Left hindlimb (tissue), 1 donor: ENCODE measurements at regions not wholly inside any gene's neighbourhood (a gene's known extent, or its start where the extent isn't known, plus 50 kb on each side); places are given as distances from the start of the nearest gene placed in this dataset.

Source experiments
- DNase-seq: peaks from one replicate; pipeline ENCODE4 v3.0.0-alpha.2; 2018

DNA sequence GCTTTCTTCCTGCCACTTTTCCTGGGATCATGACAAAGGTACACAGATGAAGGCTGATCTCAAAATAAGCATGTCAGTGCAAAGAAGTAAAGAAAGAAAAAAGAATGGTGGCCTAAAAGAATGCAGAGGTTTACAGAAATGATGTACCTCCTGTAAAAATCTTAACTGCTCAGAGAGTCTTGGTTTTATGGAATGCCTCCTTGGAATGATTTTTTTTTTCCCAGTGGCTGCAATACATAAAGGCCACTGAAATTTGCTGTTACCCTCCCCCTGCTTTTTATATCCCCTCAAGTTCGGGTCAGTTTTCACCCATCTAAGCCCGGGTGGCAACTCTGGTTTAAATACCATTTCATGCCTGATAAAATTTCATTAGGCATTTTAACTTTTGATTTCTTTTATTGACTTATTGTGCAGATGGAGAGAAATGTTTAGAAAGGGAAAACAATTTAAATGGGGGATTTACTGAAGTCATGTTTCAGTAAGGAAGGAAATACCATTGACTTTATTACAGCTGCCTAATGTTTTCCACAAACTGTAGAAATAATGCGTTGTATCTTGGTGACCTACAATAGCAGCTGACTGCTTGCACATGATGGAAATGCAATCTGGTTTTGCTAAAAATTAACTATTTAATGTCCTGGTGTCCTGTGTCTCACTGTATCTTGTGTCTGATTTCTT is 102.5 kb downstream of the SAMD9 start:
- peak; percentile 32 for DNase-seq

DNA sequence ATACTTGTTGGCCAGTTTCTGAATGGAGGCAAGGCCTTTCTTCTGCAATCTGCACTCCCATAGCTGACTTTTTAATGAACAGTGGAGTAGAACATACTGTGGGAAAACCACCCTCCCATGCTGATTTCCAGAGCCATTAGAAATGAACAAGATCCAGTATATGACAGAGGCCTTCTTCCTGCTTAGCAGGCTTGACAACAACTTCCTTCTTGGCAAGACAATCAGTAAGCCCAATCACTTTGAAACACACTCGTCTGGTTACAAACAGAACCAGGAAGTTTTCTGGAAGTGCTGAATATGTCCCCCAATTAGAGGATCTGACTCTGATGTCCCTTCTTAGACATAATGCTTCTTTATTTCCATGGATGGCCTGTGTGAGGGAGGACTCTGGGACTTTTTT is 103.4 kb downstream of the SAMD9 start:
- no peak for DNase-seq

DNA sequence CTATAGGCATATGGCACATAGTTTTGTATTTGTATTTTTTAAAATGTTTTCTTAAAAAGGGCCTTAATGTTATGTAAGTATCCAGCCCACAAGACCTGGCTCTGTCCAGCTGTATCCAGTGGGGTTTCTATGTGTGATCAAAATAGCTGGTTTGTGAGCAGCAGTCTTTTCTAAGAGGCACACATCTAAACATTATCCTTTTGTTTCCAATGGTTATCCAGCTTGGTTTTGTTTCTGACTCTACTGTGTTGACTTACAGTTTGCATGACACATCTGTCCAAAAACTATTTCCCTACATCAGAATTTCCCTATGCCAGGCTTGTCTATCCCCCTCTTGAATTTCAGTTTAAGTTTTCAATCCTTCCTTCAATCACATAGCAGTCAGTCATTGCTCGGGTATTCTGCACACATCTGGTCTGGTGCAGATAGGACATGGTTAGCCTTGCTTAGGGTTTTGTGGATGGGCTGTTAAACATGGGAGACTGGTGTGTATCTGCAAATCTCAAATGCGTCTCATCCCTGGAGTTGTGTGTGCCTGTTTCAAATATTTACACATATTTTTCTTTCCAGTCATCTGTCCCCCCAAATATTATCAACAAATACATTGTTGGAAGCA is 104.2 kb downstream of the SAMD9 start:
- no peak for DNase-seq

DNA sequence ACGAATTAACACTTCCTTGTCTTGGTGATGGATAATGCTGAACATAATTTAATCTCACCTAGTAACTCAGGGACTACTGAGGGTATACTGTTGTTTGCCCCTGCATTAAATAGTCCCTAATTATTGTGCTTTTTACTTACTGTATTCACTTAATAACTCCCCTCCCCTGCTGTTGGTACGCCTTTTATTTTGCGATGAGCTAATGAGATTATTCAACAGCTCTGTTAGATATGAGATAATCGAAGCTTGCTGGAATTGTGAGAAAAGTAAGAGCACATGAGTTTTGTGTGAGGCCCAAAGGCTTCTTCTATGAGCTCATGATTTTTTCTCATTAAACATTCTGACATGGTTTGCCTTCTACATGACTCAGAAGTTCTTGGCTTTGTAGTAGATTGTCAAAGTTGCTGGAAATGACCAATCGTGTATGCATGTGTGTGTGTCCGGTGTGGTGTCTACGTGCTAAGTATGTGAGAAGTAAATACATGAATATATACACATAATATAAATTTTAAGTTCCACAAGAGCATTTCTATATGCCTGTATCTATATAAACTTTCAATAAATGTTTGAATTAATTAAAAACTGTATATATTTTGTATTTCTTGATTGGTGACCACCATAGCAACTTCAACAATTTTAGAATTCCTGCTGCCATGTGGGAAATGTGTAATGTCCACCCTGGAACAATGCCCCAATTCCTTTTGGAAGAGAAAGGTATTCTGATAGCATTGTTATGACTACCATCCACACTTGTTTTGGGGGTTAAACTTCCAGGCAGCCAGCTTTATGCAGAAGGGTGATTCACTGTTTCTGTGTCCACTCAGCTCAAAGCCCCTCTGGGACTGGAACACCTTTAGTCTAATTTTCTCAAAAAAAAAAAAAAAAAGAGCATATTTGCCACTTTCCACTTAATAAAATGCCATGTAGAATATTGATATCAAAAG is 106.2 kb downstream of the SAMD9 start:
- no peak for DNase-seq

DNA sequence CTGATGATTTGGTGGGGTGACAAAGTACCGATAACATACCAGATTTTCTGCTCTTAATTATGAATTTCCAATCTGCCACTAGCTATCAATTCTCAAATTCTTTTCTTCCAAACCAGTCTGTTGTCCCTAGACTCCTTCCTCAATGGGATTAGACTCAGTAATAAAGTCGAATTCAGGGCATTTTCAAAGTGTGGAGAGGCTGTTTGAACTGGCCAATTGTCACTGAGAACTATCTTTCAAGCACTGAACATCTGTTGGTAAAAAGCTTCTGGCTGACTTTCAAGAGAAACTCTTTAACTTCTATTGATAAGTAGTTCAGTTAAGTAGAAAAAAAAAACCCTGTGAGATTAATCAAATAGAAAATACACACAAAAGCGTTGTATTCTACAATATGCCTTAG is 108.9 kb downstream of the SAMD9 start:
- DNase-seq = no peak

DNA sequence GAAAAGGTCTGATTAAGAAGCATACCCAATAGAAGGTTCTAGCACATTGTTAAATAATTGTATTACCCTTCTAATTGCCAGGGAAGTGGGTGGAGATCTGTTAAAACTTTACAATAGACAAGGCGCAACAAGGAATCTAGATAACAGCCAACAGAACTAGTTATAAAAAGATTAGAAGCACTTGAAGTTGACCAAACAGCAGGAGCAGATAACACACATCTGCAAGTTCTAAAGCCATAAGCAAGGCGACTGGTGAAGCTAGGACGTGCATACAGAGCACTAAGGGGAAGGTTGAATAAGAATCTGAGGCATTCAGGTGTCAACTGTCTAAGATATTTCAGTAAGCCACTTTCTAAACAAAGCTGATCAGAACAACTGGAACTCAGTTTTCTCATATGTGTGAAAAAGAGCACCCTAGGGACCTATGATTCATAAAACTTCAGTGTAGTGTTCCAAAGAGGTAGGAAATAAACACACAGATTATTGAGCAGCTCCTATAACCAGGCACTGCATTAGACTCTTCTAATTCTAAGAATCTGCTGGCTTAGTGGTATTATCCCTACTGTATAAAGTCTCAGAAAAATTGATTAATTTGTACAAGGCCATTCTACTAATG is 111.2 kb downstream of the SAMD9 start:
- DNase-seq = no peak

DNA sequence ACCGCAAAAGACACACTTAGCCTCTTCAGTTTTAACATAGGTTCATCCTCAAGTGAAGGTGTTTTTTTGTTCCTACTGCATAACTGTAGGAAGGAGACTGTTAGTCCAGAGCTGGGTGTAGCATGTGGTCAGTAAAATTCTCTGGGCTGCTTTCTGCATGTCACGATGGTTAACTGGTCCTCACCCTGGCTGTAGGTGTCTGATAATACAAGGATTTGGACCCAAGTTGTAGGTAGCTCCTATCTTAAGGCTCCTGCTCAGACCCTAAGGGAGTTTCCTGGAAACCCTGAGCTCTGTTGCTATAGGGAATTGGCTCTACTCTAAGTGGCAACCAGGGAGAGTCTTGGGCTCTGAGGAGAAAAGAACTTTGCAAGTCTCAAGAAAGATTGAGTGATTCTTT is 112.9 kb downstream of the SAMD9 start:
- DNase-seq = no peak

DNA sequence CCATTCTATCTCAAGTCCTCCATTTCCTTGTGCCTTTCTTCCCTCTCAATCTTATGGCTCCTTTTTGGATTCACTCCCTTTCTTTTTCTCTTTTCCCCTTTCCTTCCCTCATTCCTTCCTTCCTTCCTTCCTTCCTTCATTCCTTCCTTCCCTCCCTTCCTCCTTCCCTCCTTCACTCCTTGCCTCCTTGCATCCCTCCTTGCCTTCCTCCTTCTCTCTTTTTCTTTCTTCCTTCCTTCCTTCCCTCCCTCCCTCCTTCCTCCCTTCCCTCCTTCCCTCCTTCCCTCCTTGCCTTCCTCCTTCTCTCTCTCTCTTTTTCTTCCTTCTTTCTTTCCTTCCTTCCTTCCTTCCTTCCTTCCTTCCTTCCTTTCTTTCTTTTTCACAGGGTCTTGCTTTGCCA is 120.1 kb downstream of the SAMD9 start:
- no peak for DNase-seq

DNA sequence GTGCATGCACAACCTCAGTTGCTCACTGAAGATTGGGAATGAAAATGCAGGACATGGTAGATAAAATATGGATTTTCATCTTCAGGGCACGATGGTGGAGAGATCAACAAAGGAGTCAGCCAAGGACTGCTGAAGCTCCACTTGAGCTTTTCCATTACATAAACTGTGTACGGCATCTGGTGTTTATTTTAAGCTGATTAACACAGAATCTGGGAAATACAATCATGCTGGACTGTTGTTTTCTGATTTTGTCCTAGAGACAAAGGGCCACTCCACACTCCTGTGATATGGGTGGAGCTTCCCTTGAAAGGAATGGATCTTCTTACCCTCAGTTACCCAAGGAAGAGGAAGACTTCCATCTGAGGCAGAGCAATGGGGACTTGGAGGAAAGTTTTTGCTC is 120.6 kb downstream of the SAMD9 start:
- DNase-seq = no peak

DNA sequence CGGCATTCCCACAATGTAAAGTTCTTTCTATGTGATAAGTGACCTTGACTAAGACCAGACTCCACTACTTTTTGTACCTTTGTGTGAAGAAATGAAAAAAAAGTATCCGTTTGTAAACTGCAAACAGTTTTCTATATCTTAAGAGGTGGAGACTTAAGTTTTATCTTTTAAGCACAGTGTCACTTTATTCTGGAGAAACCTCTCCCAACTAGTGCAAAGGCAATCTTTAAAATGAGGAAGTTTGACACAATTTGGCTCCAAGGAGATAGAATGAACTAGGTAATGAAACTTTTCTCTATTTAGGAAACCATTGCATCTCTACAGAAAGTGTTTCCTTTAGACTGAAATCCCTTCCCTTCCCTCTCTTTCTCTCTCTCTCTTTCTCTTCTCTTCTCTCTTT is 122.9 kb downstream of the SAMD9 start:
- DNase-seq = no peak

DNA sequence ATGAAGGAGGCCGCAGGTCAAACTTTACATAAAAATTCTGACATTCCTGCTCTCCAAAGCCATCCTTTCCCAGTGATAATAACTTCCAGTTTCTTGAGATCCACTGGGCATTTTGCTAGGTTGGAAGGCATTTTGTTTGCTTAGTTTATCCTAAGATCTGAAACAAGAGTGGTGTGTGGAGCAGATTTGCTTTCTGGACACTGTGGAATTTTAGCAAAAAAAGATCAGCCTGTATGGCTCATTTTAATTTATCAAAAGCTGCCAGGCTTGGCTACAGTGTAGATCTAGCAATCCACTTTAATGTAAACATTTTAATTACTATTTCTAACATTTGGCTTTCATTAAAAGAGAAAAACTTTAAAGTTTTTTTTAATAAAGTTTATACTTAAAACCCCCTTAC is 124.8 kb downstream of the SAMD9 start:
- no peak for DNase-seq

DNA sequence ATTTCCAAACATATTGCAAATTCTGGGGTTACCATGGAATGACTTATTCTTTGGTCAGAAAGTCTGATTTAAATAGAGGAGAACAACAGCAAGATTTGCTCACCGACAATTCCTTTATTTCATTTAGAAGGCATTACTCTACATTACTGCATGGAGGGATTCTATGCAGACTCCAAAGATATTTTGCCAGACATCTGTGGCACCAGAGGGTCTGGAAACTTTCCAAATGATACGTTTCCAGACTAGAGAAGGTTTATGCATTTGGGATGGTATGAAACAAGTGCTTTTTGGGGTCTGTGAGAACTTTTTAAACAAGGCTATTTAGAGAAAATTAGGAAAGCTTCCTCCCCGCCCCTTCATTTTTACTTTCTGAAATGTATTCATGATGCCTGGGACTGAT is 125.3 kb downstream of the SAMD9 start:
- DNase-seq = no peak

DNA sequence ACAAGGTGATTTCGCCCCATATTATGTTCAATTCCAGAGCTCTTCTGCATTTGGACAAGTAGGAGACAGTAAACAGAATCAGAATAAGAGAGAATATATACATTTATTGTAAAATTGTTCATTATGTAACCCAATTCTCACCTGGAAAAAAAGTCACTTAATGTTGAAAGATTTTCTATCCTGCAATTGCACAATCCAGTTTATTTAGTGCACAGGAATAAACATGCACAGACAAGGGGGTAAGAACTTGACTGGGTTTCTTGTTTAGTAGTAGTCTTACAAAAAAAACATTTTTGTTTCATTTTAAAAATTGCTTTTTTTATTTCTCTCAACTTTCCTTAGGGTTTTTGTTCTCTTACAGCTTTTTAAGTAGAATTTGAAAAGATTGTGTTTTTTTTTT is 126.6 kb downstream of the SAMD9 start:
- no peak for DNase-seq

DNA sequence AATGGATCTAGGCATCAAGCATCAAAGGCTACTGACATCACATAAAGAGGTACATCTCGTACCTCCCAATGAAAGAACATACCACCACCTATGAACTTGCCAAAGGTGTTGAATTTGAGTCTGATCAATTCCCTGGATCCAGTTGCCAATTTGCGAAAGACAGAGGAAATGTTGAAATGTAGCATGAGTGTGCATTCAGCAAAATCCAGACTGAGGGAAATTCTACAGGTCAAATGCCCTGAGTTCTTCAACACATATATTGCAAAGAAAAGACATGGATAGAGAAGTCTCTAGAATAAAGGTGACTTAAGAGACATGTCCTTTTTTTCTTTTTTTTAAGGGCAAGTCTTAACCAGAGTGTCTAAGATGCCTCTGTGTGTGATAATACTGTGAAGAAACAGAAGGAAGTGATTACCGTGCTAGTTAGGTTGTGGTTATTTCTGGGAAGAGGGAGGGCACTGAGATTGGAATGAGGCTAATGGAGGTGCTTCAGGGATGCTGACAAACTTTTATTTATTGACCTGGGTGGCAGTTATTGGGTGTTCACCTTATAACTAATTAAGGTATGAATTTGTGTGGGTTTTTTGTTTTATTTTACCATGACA is 128.7 kb downstream of the SAMD9 start:
- no peak for DNase-seq

DNA sequence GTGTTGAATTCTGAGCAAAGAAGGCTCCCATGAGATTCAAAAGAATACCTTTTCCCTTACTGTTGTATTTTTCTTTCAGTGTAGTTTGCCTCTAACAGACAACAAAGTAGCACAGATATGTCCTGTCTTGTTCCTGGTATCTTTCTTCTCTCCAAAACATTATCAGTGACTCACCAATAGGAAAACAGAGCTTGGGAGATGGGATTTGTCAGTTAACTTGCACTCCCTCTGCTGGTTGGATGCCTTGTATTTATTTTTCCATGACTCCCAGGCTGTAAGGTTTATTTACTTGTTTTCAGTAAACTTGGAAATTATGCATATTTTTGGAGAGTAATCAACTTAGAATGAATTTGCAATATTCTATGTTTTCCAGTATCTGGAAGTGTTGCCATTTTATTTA is 129.7 kb downstream of the SAMD9 start:
- no peak for DNase-seq

DNA sequence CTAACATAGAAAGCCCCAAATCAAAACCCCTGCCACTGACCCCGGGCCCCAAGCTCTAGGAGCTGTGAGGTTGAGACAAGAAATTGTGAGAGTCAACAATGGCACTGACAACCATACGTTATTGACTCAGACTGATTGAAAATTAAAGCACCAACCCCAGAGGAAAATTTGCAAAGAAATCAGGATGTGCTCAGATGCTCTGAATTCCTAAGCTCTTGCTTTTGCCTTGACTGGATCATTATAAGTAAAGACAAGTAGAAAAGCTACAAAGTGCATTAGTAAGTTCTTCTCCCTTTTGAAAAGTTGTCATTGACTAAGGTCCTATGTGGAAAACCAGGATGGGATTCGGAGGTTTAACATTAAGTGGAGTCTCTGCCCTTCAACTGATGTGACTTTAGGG is 130.2 kb downstream of the SAMD9 start:
- DNase-seq = no peak

DNA sequence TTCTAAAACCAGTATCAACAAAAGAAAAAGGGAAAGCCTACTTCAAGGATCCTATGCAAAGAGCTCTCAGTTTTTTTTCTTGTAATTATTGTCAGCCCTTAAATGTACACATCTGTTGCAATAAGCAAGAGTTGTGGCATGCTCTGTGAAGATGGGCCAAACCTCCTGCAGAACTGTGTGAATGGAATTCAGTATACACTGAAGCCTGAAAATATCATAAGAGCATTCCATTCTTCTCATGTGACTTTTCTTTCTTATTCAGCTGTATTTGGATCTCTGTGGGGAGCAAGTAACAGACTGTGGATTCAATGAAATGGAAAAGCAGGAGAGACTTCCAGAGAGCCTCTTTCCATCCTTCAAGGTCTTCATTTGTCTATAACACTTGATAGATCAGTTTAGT is 130.7 kb downstream of the SAMD9 start:
- DNase-seq = no peak

DNA sequence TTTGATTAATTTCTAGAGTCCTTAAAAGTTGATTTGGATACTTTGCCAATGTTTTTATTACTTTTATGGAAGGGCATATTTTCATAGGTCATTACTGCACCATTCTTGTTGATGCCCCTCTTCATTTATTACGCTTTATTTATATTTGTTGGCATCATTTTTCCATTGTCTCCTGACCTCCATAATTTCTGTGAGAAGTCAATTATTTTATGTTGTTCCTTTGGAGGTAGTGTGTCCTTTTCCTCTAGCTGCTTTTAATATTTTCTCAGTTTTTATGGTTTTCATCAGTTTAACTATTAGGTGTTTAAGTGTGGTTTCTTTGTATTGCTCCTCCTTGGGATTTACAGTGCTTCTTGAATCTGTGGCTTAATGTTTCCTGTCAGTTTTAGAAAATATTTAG is 134.9 kb downstream of the SAMD9 start:
- DNase-seq = no peak

DNA sequence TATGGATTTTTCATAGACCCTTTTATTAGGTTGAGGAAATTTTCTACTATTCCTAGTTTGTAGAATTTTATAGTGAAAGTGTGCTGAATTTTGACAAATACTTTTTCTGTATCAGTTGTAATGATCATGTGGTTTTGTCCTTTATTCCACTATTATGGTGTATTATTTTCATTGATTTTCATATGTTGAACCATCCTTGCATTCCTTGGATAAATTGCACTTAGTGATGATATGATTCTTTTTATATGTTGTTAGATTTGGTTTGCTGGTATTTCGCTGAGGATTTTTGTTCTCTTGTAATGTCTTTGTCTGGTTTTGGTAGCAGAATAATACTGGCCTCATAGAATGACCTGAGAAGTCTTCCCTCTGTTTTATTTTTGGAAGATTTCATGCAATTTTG is 140.6 kb upstream of the CDK6 start:
- no peak for DNase-seq

DNA sequence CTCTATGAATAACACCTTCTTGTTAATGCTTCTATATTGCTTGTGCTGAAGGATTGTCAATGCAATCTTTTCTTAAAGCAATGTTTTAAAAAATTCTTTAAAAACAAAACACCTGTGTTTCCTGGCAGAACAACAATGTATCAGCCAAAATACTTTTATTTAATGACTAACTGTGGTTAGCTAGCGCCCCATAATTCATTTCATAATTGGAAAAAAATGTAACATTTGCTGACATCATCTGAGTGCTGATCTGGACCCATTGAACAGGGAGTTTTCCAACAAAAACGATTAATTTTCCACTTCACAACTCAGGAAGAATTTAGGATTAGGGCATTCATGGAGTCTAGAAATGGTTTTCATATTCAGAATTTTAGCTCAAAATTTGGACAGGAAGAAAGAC is 137.6 kb upstream of the CDK6 start:
- DNase-seq = no peak

DNA sequence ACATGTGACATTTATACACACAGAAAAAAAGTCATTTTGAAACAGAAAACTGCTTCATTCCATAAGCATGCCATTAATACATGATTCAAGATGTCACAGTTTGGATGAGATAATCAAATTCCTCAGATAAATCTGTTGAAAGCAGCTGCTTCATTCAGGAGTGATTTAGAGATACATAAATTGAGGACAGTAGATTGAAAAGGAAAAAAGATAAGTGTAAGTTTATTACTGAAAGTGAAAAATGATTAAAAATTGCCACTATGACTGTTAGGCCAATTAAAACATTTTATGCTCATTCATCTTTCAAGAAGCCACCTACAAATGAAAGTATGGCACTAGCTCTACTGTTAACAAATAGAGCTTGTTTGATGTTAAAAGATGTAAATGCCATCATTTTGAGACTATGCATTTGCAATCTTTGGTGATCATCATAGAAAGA is 136.9 kb upstream of the CDK6 start:
- no peak for DNase-seq

DNA sequence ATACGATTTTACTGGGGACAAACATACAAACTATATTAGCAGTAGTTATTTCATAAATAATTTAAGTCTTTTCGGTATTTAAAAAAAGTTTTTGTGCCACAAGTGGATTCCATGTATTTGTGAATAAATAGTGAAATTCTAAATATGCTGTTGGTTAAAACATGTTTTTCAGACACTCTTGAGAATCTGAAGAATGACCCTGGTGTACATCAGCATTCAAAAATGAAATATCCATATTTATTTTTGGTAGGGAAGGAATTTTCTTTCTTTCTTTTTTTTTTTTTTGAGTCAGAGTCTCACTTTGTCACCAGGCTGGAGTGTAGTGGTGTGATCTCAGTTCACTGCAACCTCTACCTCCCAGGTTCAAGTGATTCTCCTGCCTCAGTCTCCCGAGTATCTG is 136.1 kb upstream of the CDK6 start:
- DNase-seq = no peak

DNA sequence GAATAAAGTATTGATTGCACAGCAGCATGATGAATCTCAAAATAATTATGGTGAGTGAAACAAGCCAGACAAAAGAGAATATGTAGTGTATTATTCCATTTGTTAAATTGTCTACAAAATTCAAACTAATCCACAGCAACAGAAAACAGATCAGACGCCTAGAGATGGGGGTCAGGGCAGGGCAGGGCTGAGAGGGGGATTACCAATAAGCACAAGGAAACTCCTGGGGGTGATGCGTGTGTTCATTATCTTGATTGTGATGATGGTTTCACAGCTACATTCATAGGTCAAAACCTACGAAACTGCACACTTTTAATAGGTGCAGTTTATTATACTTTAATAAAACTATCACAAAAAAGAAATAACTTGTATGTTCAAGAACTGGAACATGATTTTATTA is 132.7 kb upstream of the CDK6 start:
- no peak for DNase-seq
